H1 (cell line): ENCODE measurements at regions not wholly inside any gene's neighbourhood (a gene's known extent, or its start where the extent isn't known, plus 50 kb on each side); places are given as distances from the start of the nearest gene placed in this dataset.

ENCODE experiments used
- CTCF ChIA-PET: fragments of 300-600 bp; sonication (Branson Sonifier 250); formaldehyde crosslinking; loops from one replicate; lab custom pipeline; 2021; ENCODE audit not compliant: partially characterized antibody; lab: Charles Lee
- POLR2A ChIA-PET: fragments of 300-600 bp; sonication (Branson Sonifier 250); formaldehyde crosslinking; loops from one replicate; lab custom pipeline; 2021; ENCODE audit warnings: inconsistent platforms; ENCODE audit not compliant: partially characterized antibody; lab: Charles Lee
- DNase-seq, 2 experiments: peaks; one replicate each; pipeline versions ENCODE4 v3.0.0 to v3.0.0-alpha.2; 2010 to 2022; ENCODE audit warnings: low spot score in 2 of 2, low read depth in 1 of 2, mixed read lengths in 1 of 2
- FAIRE-seq: peaks from 2 replicates; lab custom pipeline; 2011; peaks lifted over from hg19 to GRCh38; lab: Jason Lieb, UNC
- H2AFZ ChIP-seq: 2 replicates; pipeline ENCODE4 v1.8.1; 2012; ENCODE audit warnings: low read length, inconsistent platforms
- H2AK5ac ChIP-seq: 2 replicates; pipeline ENCODE4 v1.6.1; 2013; ENCODE audit warnings: low read depth, low read length
- H2BK120ac ChIP-seq: replicated peaks from 2 replicates; pipeline ENCODE3; 2013; ENCODE audit warnings: low read depth, low read length, inconsistent platforms
- H2BK12ac ChIP-seq: 2 replicates; pipeline ENCODE4 v1.6.1; 2013; ENCODE audit warnings: low read depth, low read length
- H2BK15ac ChIP-seq: 2 replicates; pipeline ENCODE4 v1.6.1; 2013; ENCODE audit warnings: low read length
- H2BK20ac ChIP-seq: 2 replicates; pipeline ENCODE4 v1.6.1; 2013; ENCODE audit warnings: low read length
- H2BK5ac ChIP-seq: 2 replicates; pipeline ENCODE4 v1.6.1; 2013; ENCODE audit warnings: low read depth, low read length
- H3K14ac ChIP-seq: 2 replicates; pipeline ENCODE4 v1.6.1; 2013; ENCODE audit warnings: inconsistent platforms; ENCODE audit not compliant: insufficient read length
- H3K18ac ChIP-seq: 2 replicates; pipeline ENCODE4 v1.6.1; 2013; ENCODE audit warnings: low read length; ENCODE audit errors: extremely low read depth
- H3K23ac ChIP-seq: 2 replicates; pipeline ENCODE4 v1.6.1; 2013; ENCODE audit warnings: inconsistent platforms; ENCODE audit not compliant: insufficient read length
- H3K23me2 ChIP-seq: 2 replicates; pipeline ENCODE4 v1.6.1; 2013; ENCODE audit warnings: low read depth, low read length
- H3K27ac ChIP-seq: 2 replicates; pipeline ENCODE4 v1.6.1; 2011; ENCODE audit warnings: low read depth, low read length, inconsistent platforms
- H3K27me3 ChIP-seq, 4 experiments: replicated peaks in 1 of 4; 1 replicate in 1 of 4; 2 replicates in 3 of 4; pipeline versions ENCODE4 v1.6.1 to v1.8.1; 2011 to 2013; ENCODE audit warnings: low read length in 3 of 4, mild to moderate bottlenecking in 3 of 4, inconsistent platforms in 2 of 4, mixed read lengths in 2 of 4, moderate library complexity in 1 of 4; ENCODE audit not compliant: control insufficient read depth in 3 of 4, insufficient read depth in 3 of 4; ENCODE audit errors: extremely low read depth in 1 of 4
- H3K36me3 ChIP-seq, 4 experiments: 2 replicates each; pipeline versions ENCODE4 v1.6.1 to v1.8.1; 2011 to 2013; ENCODE audit warnings: mild to moderate bottlenecking in 4 of 4, low read length in 3 of 4, moderate library complexity in 2 of 4, control low read depth in 1 of 4, inconsistent platforms in 1 of 4; ENCODE audit not compliant: insufficient read depth in 4 of 4, control insufficient read depth in 2 of 4
- H3K4ac ChIP-seq: replicated peaks from 2 replicates; pipeline ENCODE3; 2013; ENCODE audit warnings: low read length, low read depth, mixed read lengths, inconsistent platforms; ENCODE audit not compliant: insufficient read length
- H3K4me1 ChIP-seq, 4 experiments: replicated peaks in 1 of 4; 1 replicate in 1 of 4; 2 replicates in 3 of 4; pipeline versions ENCODE4 v1.6.1 to v1.8.1; 2011 to 2013; ENCODE audit warnings: low read length in 3 of 4, inconsistent platforms in 2 of 4, mixed read lengths in 1 of 4; ENCODE audit not compliant: insufficient read depth in 4 of 4, control insufficient read depth in 3 of 4
- H3K4me2 ChIP-seq, 2 experiments: 2 replicates each; pipeline versions ENCODE4 v1.6.1 to v1.8.1; 2011 to 2013; ENCODE audit warnings: low read depth in 2 of 2, low read length in 2 of 2, control low read depth in 1 of 2, inconsistent platforms in 1 of 2, mild to moderate bottlenecking in 1 of 2; ENCODE audit not compliant: insufficient read depth in 1 of 2
- H3K4me3 ChIP-seq, 4 experiments: fragments of 200-600, 300-600 bp in 1 of 4; sonication (generic), shearing (Covaris generic), sonication (Bioruptor Twin) in 1 of 4; 2 replicates each; pipeline versions ENCODE4 v1.5.1 to v1.8.1; 2011 to 2016; ENCODE audit warnings: low read length in 4 of 4, low read depth in 3 of 4, control low read depth in 2 of 4, inconsistent platforms in 2 of 4, mild to moderate bottlenecking in 2 of 4, mixed read lengths in 1 of 4, moderate library complexity in 1 of 4; ENCODE audit not compliant: insufficient read depth in 2 of 4; ENCODE audit errors: extremely low read depth in 1 of 4
- H3K56ac ChIP-seq: replicated peaks from 2 replicates; pipeline ENCODE3; 2013; ENCODE audit warnings: low read depth, mild to moderate bottlenecking, mixed read lengths, low read length, inconsistent platforms; ENCODE audit not compliant: insufficient read length
- H3K79me1 ChIP-seq: 2 replicates; pipeline ENCODE4 v1.6.1; 2013; ENCODE audit warnings: low read depth, low read length, control low read depth
- H3K79me2 ChIP-seq, 2 experiments: 2 replicates each; pipeline versions ENCODE4 v1.6.1 to v1.8.1; 2012 to 2013; ENCODE audit warnings: low read length in 2 of 2, mild to moderate bottlenecking in 2 of 2, inconsistent platforms in 1 of 2; ENCODE audit not compliant: insufficient read depth in 2 of 2, control insufficient read depth in 1 of 2
- H3K9ac ChIP-seq, 4 experiments: replicated peaks in 1 of 4; 1 replicate in 1 of 4; 2 replicates in 3 of 4; pipeline versions ENCODE4 v1.6.1 to v1.8.1; 2011 to 2013; ENCODE audit warnings: low read depth in 3 of 4, low read length in 3 of 4, control low read depth in 2 of 4, mild to moderate bottlenecking in 2 of 4, moderate library complexity in 2 of 4, inconsistent platforms in 1 of 4; ENCODE audit errors: extremely low read depth in 1 of 4
- H3K9me3 ChIP-seq, 2 experiments: 2 replicates each; pipeline versions ENCODE4 v1.6.1 to v1.8.1; 2012 to 2013; ENCODE audit warnings: mild to moderate bottlenecking in 2 of 2, moderate library complexity in 2 of 2, control low read depth in 1 of 2, inconsistent platforms in 1 of 2, low read depth in 1 of 2, low read length in 1 of 2, mixed read lengths in 1 of 2; ENCODE audit not compliant: insufficient read depth in 2 of 2
- H4K20me1 ChIP-seq, 2 experiments: replicated peaks in 1 of 2; 2 replicates each; pipeline versions ENCODE3 to v1.8.1; 2011 to 2013; ENCODE audit warnings: inconsistent platforms in 2 of 2, low read length in 2 of 2, mild to moderate bottlenecking in 1 of 2; ENCODE audit not compliant: insufficient read depth in 2 of 2, control insufficient read depth in 1 of 2
- H4K5ac ChIP-seq: 2 replicates; pipeline ENCODE4 v1.6.1; 2013; ENCODE audit warnings: low read length, low read depth, mixed read lengths, inconsistent platforms; ENCODE audit not compliant: insufficient read length
- H4K8ac ChIP-seq: 2 replicates; pipeline ENCODE4 v1.8.0; 2013; ENCODE audit warnings: mild to moderate bottlenecking, moderate library complexity, low read length, inconsistent platforms; ENCODE audit not compliant: insufficient read depth; ENCODE audit errors: extremely low read depth
- H4K91ac ChIP-seq: replicated peaks from 2 replicates; pipeline ENCODE3; 2013; ENCODE audit warnings: low read length, mixed read lengths, inconsistent platforms; ENCODE audit not compliant: insufficient read length
- KDM1A ChIP-seq: fragments of 200-600, 300-600 bp; sonication (generic); IDR thresholded peaks from 2 replicates; pipeline ENCODE4 v1.7.1; 2016; ENCODE audit warnings: mild to moderate bottlenecking, low read length, borderline replicate concordance
- MAFK ChIP-seq: IDR thresholded peaks from 2 replicates; pipeline ENCODE4 v1.6.1; 2012; ENCODE audit warnings: low read depth, mild to moderate bottlenecking, improper control_type of control experiment, low read length
- WGBS, 2 experiments: shearing (Covaris generic) in 1 of 2; methylation state at CpG; one replicate each; pipeline versions ENCODE4 v1.1.6 to v1.1.7; 2013 to 2015; ENCODE audit warnings: low lambda C conversion rate in 2 of 2, mixed read lengths in 2 of 2, inconsistent platforms in 1 of 2, low coverage in 1 of 2, missing lambda C conversion rate in 1 of 2; ENCODE audit not compliant: insufficient replicate concordance in 2 of 2, insufficient coverage in 1 of 2, insufficient read length in 1 of 2; ENCODE audit errors: extremely low coverage in 1 of 2, missing lambda C conversion rate in 1 of 2; 5-methylcytosine and 5-hydroxymethylcytosine counted together

DNA sequence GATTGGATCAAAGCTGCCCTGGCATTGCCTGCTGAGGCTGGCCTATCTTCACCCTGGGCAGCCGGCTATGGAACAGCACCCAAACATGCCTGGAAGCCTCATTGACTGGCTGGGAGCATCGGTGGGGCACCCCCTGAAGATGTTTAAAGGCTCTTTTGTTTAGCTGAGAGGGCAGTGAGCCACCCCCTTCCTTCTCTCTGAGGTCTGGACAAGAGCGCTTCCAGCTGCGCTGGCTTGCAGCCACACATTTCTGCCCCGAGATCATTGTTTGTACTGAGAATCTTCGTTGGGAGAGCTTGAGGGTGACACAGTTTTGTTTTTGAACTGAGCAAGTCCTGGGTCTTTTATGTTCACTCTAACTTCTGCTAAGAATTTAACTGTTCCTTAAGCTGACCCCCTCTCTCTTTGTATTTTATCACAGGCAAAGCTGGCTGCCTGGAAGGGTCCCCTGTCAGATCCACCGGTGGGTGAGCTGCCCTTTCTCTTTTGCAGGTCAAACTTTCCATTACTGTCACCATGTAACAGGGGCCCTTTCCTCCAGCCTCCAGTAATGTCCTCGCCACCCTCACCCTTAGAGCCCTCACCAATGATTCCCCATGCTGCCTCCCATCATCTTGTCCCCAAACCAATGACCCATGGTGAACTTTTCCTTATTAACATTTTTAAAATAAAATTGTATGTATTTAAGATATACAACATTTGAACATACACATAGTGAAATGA is 212.2 kb downstream of the KIF26A start:
- Histone ChIP-seq H3K27ac (no peak overlapping the region), H2AFZ (no peak overlapping the region), H3K14ac (no peak overlapping the region), H3K79me2 (no peaks in the 10 kb centered on the region), H3K36me3 (no peaks in the 10 kb centered on the region), H3K56ac (no peak overlapping the region), H3K4me1 (no peaks in the 10 kb centered on the region), H3K18ac (no peak overlapping the region), H3K4ac (no peak overlapping the region), H2BK15ac (no peak overlapping the region), H3K79me1 (no peaks in the 10 kb centered on the region), H2BK20ac (no peak overlapping the region), H3K23me2 (no peaks in the 10 kb centered on the region), H3K4me3 (no peak overlapping the region), H4K91ac (no peak overlapping the region), H4K8ac (no peak overlapping the region), H4K20me1 (no peaks in the 10 kb centered on the region), H2AK5ac (no peak overlapping the region), H3K27me3 (no peaks in the 10 kb centered on the region), H4K5ac (no peak overlapping the region), H3K9me3 (peaks cover 0 to 4% of the 10 kb centered on the region in 2 experiments; a peak in 1 of 4 replicates), H3K9ac (no peak overlapping the region), H2BK120ac (no peak overlapping the region), H3K4me2 (no peak overlapping the region), H2BK12ac (no peak overlapping the region), H3K23ac (no peak overlapping the region), H2BK5ac (no peak overlapping the region)
- no peak for FAIRE-seq
- ChIA-PET POLR2A (no interaction called here), CTCF (interaction anchor here (1.0 to 1.5 kb wide), 2 partner anchors 9 to 199 kb away, joined by 3 to 4 read pairs; no protein-coding TSS in a partner anchor)
- TF ChIP-seq MAFK (no peak), KDM1A (no peak)
- 91% methylated on average over 8 of the region's 8 CpGs; no CpG with 5 or more reads in 1 of the 2 experiments for WGBS, 2 experiments
- no peak for DNase-seq
